B cell (primary cell): ENCODE measurements at regions not wholly inside any gene's neighbourhood (a gene's known extent, or its start where the extent isn't known, plus 50 kb on each side); places are given as distances from the start of the nearest gene placed in this dataset.

Experiments used
- ATAC-seq: fragments of 200-7000 bp; cut with Tn5 transposase; one replicate; pipeline ENCODE4 v1.10.0; 2021; ENCODE audit warnings: low read depth, mild to moderate bottlenecking, moderate number of reproducible peaks, moderate library complexity
- CTCF ChIA-PET: fragments of 350-600 bp; sonication (Branson Sonifier 250); formaldehyde crosslinking; loops from one replicate; lab custom pipeline; 2021; ENCODE audit warnings: antibody characterized with exemption, inconsistent platforms; lab: Charles Lee
- POLR2A ChIA-PET: fragments of 350-600 bp; sonication (Branson Sonifier 250); formaldehyde crosslinking; loops from one replicate; lab custom pipeline; 2021; ENCODE audit warnings: antibody characterized with exemption; lab: Charles Lee
- DNase-seq: peaks from one replicate; pipeline ENCODE4 v3.0.0; 2013
- H2AFZ ChIP-seq: 2 replicates; pipeline ENCODE4 v1.6.1; 2012; ENCODE audit warnings: mild to moderate bottlenecking, low read depth, low read length; ENCODE audit not compliant: insufficient read depth, poor library complexity, severe bottlenecking
- H3K27ac ChIP-seq, 2 donors: 1 replicate in 1 of 2; 2 replicates in 1 of 2; pipeline ENCODE4 v1.5.1; 2012 to 2013; ENCODE audit warnings: low read length in 2 of 2, mild to moderate bottlenecking in 2 of 2, moderate library complexity in 1 of 2
- H3K27me3 ChIP-seq, 4 experiments: fragments of 200-600 bp in 1 of 4; sonication (generic) in 1 of 4; replicated peaks in 1 of 4; 1 replicate in 2 of 4; 2 replicates in 2 of 4; pipeline versions ENCODE4 v1.6.1 to v1.7.0; 2013 to 2016; ENCODE audit warnings: low read length in 3 of 4, mild to moderate bottlenecking in 2 of 4, mixed read lengths in 1 of 4, moderate library complexity in 1 of 4; ENCODE audit not compliant: insufficient read depth in 4 of 4, control insufficient read depth in 3 of 4; ENCODE audit errors: control extremely low read depth in 1 of 4
- H3K36me3 ChIP-seq, 2 experiments: replicated peaks in 1 of 2; 1 replicate in 1 of 2; 2 replicates in 1 of 2; pipeline versions ENCODE4 v1.6.1 to v1.7.1; 2013; ENCODE audit warnings: low read length in 1 of 2; ENCODE audit not compliant: insufficient read depth in 2 of 2, control insufficient read depth in 1 of 2; ENCODE audit errors: control extremely low read depth in 1 of 2, extremely low read depth in 1 of 2
- H3K4me1 ChIP-seq, 2 donors: fragments of 200-600 bp in 1 of 2; sonication (generic) in 1 of 2; 1 replicate in 1 of 2; 2 replicates in 1 of 2; pipeline versions ENCODE4 v1.5.1 to v1.6.1; 2013 to 2017; ENCODE audit warnings: low read length in 2 of 2; ENCODE audit not compliant: control insufficient read depth in 2 of 2, insufficient read depth in 2 of 2
- H3K4me2 ChIP-seq: replicated peaks from 2 replicates; pipeline ENCODE3; 2012; ENCODE audit warnings: mild to moderate bottlenecking, low read depth, low read length; ENCODE audit not compliant: poor library complexity, severe bottlenecking
- H3K4me3 ChIP-seq, 5 experiments: fragments of 200-600 bp in 1 of 5; sonication (generic) in 1 of 5; 1 replicate in 3 of 5; 2 replicates in 2 of 5; pipeline versions ENCODE4 v1.5.1 to v1.7.0; 2011 to 2016; ENCODE audit warnings: low read length in 4 of 5, mild to moderate bottlenecking in 4 of 5, low read depth in 2 of 5, control low read depth in 1 of 5, moderate library complexity in 1 of 5; ENCODE audit not compliant: insufficient read depth in 1 of 5; ENCODE audit errors: control extremely low read depth in 1 of 5, extremely low read depth in 1 of 5
- H3K79me2 ChIP-seq: fragments of 200-600 bp; sonication (generic); one replicate; pipeline ENCODE4 v1.6.0; 2016; ENCODE audit warnings: low read length; ENCODE audit not compliant: control insufficient read depth, insufficient read depth
- H3K9ac ChIP-seq: fragments of 200-600 bp; sonication (generic); 2 replicates; pipeline ENCODE4 v1.6.1; 2017; ENCODE audit warnings: mild to moderate bottlenecking, low read length, moderate library complexity
- H3K9me3 ChIP-seq, 3 donors: one replicate each; pipeline versions ENCODE4 v1.6.1 to v1.7.1; 2013; ENCODE audit warnings: low read length in 2 of 3; ENCODE audit not compliant: control insufficient read depth in 2 of 3, insufficient read depth in 1 of 3; ENCODE audit errors: control extremely low read depth in 1 of 3
- H4K20me1 ChIP-seq: 2 replicates; pipeline ENCODE4 v1.6.0; 2012; ENCODE audit warnings: mild to moderate bottlenecking, low read length; ENCODE audit not compliant: insufficient read depth, control insufficient read depth, poor library complexity, severe bottlenecking
- H3K27ac Mint-ChIP-seq: one replicate; pipeline ENCODE4 v1.8.0; 2021; ENCODE audit warnings: mixed read lengths
- H3K27me3 Mint-ChIP-seq: one replicate; pipeline ENCODE4 v1.8.0; 2021; ENCODE audit warnings: mixed read lengths
- H3K4me1 Mint-ChIP-seq: one replicate; pipeline ENCODE4 v1.8.0; 2021; ENCODE audit warnings: mixed read lengths
- H3K4me3 Mint-ChIP-seq: one replicate; pipeline ENCODE4 v1.8.0; 2021; ENCODE audit warnings: mixed read lengths
- H3K9me3 Mint-ChIP-seq: one replicate; pipeline ENCODE4 v1.8.0; 2022; ENCODE audit warnings: mixed read lengths; ENCODE audit not compliant: insufficient read depth
- EZH2 ChIP-seq: IDR thresholded peaks from 2 replicates; pipeline ENCODE4 v1.6.1; 2012; ENCODE audit warnings: borderline replicate concordance, low read depth, mild to moderate bottlenecking, moderate library complexity, low read length; ENCODE audit not compliant: insufficient read depth, poor library complexity, severe bottlenecking
- WGBS: methylation state at CpG from one replicate; pipeline ENCODE4 v1.1.5; 2013; ENCODE audit warnings: missing lambda C conversion rate; ENCODE audit not compliant: insufficient coverage; 5-methylcytosine and 5-hydroxymethylcytosine counted together
- intact Hi-C: fragments of 100-400 bp; cut with micrococcal nuclease; formaldehyde crosslinking; loops from one replicate; pipeline ENCODE4 v1.10.0; 2022
- TF ChIP-seq, protein P1 (sequence below): fragments of 200-600 bp; IDR thresholded peaks from one replicate; pipeline ENCODE4 v1.8.0; 2022; ENCODE audit warnings: antibody characterized with exemption, mild to moderate bottlenecking

DNA sequence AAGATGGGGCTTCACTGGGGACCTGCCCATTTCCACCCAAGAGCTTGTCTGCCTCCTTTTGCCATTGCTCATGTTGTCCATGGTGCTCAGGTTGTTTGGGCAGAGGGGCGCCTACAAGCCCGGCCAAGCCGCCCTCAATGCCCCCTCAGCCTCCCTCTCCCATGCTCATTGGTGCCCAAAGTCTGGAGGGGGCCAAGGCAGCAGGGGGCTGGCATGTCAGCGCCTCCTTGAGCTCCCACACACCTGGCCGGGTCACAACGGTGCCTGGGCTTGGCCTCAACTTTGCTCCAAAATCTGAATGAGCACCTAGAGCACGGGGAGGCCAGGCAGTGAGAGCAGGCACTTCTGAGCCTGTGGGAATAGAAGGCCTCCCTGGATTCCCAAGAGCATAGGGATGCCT, 1598.8 kb downstream of the PCDH7 start:
- H3K27ac Mint-ChIP-seq: no peak overlapping the region
- H3K9me3 ChIP-seq: peaks cover 0 to 18% (median 3%) of the 10 kb centered on the region in 3 donors
- no peaks in the 10 kb centered on the region for H3K9me3 Mint-ChIP-seq
- H3K4me2 ChIP-seq: no peak overlapping the region
- DNase-seq (no peak), ATAC-seq (no peak)
- H3K4me1 ChIP-seq: no peaks in the 10 kb centered on the region
- no peaks in the 10 kb centered on the region for H3K36me3 ChIP-seq
- no peak overlapping the region for H2AFZ ChIP-seq
- no peak overlapping the region for H3K4me3 Mint-ChIP-seq
- no peak for TF ChIP-seq EZH2
- TF ChIP-seq, protein P1, sequence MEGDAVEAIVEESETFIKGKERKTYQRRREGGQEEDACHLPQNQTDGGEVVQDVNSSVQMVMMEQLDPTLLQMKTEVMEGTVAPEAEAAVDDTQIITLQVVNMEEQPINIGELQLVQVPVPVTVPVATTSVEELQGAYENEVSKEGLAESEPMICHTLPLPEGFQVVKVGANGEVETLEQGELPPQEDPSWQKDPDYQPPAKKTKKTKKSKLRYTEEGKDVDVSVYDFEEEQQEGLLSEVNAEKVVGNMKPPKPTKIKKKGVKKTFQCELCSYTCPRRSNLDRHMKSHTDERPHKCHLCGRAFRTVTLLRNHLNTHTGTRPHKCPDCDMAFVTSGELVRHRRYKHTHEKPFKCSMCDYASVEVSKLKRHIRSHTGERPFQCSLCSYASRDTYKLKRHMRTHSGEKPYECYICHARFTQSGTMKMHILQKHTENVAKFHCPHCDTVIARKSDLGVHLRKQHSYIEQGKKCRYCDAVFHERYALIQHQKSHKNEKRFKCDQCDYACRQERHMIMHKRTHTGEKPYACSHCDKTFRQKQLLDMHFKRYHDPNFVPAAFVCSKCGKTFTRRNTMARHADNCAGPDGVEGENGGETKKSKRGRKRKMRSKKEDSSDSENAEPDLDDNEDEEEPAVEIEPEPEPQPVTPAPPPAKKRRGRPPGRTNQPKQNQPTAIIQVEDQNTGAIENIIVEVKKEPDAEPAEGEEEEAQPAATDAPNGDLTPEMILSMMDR: no peak
- no peak overlapping the region for H3K4me3 ChIP-seq
- CTCF ChIA-PET: no interaction called here
- no peaks in the 10 kb centered on the region for H3K27me3 ChIP-seq
- no peak overlapping the region for H3K9ac ChIP-seq
- no peaks in the 10 kb centered on the region for H3K4me1 Mint-ChIP-seq
- H4K20me1 ChIP-seq: no peaks in the 10 kb centered on the region
- POLR2A ChIA-PET: no interaction called here
- intact Hi-C loops: no loop called here
- WGBS: 80% methylated on average over 7 of the region's 7 CpGs
- H3K27me3 Mint-ChIP-seq: no peaks in the 10 kb centered on the region
- no peak overlapping the region for H3K27ac ChIP-seq
- H3K79me2 ChIP-seq: no peaks in the 10 kb centered on the region

DNA sequence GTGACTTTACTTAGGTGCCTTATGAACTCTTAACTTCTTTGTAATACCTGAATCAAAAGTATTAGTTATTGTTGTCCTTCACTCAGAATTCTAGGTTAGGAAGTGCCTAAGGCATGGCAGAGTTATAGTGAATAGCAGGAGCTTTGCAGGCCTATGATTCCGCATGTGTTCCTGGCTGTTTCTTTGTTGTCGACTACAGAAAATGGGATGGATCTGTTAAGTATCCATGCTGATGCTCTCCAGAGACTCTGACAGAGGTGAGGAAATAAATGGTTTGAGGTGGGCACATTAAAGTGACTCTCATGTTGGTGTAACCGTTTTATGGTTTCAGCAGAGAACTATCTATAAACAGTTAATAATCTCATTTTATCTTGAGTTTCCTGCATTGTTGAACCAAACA, 1601.3 kb downstream of the PCDH7 start:
- no peaks in the 10 kb centered on the region for H3K9me3 Mint-ChIP-seq
- ATAC-seq (no peak), DNase-seq (no peak)
- H3K79me2 ChIP-seq: no peaks in the 10 kb centered on the region
- no peak overlapping the region for H3K4me3 Mint-ChIP-seq
- no peaks in the 10 kb centered on the region for H3K4me1 Mint-ChIP-seq
- peaks cover 0 to 18% (median 3%) of the 10 kb centered on the region in 3 donors for H3K9me3 ChIP-seq
- POLR2A ChIA-PET: no interaction called here
- no peak overlapping the region for H2AFZ ChIP-seq
- 87% methylated on average over 2 of the region's 3 CpGs for WGBS
- no peaks in the 10 kb centered on the region for H3K27me3 ChIP-seq
- CTCF ChIA-PET: no interaction called here
- H3K4me2 ChIP-seq: no peak overlapping the region
- no peaks in the 10 kb centered on the region for H4K20me1 ChIP-seq
- no peak overlapping the region for H3K4me3 ChIP-seq
- no peak overlapping the region for H3K9ac ChIP-seq
- intact Hi-C loops: no loop called here
- TF ChIP-seq, protein P1: no peak
- no peak overlapping the region for H3K27ac ChIP-seq
- H3K4me1 ChIP-seq: no peaks in the 10 kb centered on the region
- H3K27ac Mint-ChIP-seq: no peak overlapping the region
- H3K27me3 Mint-ChIP-seq: no peaks in the 10 kb centered on the region
- no peaks in the 10 kb centered on the region for H3K36me3 ChIP-seq
